ENCODE measurements at regions not wholly inside any gene's neighbourhood (a gene's known extent, or its start where the extent isn't known, plus 50 kb on each side); places are given as distances from the start of the nearest gene placed in this dataset.
"Not testable (repeated sequence)": the region's sequence is repeated elsewhere in the genome, so short reads cannot be mapped to it uniquely, and the experiment has no call there.

DNA sequence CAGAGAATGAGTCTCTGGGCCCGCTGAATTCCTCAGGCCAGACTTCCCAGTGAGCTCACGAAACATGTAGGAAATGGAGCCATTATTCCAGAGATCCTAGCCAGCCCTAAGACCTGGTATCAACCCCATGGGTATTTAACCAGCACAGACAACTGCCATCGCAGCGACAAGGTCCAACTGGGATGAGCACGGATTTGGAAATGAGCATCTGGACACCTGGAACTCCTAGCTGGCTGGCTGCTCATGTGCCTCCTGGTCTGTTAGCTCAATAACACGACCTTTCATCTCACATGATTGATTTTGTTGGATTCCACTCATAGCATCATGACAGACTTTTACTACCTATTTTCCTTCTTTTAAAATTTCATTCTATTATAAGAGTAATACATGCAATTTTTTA lies 51.0 kb downstream of the POU3F3 start:
- DNase-seq (ENCODE audit: low spot score): no peak

- no peak for DNase-seq (ENCODE audit: low spot score)
Measured at GRCh38 chr2:104909317-104909716, 55.4 kb downstream of the POU3F3 start.

DNA sequence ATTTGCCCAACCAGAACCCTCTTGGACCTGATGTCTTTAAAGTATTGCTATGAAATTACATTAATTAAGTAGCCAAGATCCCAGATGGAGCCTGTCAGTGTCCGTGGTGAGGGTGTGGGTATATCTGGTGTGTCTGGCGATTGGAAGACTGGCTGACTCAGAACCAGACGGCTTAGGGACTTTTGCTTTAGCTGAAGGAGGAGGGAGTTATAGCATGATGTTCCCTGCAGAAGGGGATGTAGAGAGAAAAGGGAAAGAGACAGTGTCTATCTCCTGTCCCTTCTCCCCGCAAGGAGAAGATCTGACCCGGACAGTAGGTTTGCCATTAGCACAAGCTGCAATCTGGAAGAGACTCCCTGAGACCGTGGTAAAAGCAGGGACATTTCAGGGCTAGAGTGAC lies 60.6 kb downstream of the POU3F3 start:
- no peak for DNase-seq (ENCODE audit: low spot score)

DNA sequence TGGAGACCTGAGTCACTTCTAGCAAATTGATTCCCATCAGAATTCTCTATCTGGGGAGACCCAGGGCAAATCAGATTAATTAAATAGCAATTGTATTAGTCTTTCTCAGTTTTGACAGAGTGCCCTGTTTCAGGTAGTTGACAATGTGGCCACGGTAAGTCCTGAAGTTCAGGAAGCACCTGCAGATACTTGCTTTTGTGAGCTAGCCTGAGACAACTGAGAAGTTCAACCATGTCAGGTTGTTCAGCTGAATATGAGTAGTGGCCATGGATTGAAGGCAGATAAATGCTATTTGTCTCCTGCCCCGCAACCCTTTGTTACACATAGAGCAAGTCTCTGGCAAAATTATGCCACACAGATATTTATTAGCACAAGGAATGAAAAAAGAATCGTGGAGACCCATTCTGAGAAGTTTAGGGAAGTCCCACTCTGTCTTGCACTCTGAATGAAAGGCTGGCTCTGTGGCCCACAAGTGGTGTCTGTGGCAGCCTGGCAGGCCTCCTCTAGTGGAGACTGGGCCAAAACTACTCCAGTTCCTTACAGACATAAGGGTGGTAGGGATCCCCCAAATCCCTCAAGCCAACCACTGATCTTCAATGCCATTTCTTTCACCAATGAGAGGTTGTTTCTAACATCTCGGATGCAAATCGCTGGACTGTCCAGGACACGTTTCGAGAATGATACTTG lies 61.3 kb downstream of the POU3F3 start:
- DNase-seq (ENCODE audit: low spot score): no peak

DNA sequence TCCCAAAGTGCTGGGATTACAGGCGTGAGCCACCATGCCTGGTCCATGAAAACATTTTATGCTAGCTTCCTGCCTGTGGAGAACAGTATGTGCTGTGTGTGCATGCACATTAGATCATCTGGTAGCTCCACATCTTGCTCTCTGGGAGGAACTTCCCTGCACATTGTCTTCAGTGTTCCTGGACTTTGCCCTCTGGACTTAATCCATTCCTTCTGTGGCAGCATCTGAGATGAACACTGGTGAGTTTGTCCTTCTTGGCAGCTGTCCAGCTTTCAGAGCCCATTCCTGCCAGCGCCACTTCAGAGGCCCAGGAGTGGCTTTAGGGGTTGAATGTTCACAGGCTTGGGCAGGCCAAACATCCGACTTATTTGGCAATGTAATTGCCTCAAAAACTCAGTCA lies 65.2 kb downstream of the POU3F3 start:
- no peak for DNase-seq (ENCODE audit: low spot score)

DNA sequence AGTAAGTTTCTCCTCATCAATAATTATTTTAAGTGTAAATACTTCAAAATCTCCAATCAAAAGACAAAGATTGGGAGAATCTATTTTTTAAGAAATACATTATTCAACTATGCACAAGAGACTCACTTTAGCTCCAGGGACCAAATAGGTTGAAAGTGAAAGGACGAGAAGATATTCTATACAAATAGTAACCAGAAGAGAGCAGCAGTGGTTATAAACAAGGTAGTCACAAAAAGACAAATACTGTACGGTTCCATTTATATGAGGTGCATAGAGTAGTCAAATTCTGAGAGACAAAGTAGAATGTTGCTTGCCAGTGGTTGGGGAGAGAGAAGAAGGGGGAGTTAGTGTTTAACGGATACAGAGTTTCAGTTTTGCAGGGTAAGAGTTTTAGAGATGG lies 69.8 kb downstream of the POU3F3 start:
- DNase-seq (ENCODE audit: low spot score): no peak

GRCh38 chr2:104929663-104930062 lies 75.7 kb downstream of the POU3F3 start:
- no peak for DNase-seq (ENCODE audit: low spot score)

DNA sequence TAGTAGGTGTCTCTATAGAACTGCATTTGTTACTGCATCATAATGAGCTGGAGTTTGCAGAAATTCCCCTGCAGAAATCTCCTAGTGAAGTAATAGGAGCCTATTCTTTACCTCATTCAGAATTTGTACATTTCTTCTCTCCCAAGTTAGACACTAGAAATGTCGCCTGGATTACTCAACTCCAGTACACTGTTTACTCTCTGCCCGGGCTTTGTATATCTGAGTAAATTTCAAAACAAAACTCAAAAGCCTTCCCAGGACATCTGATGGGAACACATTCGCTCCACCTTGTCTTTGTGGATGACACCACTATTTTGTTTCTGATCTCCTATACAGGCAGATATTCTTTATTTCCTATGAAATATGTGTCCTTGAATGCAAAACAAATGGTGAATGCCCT lies 76.8 kb downstream of the POU3F3 start:
- DNase-seq (ENCODE audit: low spot score): no peak

GRCh38 chr2:104932243-104932642 lies 78.3 kb downstream of the POU3F3 start:
- no peak for DNase-seq (ENCODE audit: low spot score)

GRCh38 chr2:104933151-104933917 lies 79.4 kb downstream of the POU3F3 start:
- DNase-seq (ENCODE audit: low spot score): no peak

GRCh38 chr2:104936527-104936926 lies 82.6 kb downstream of the POU3F3 start:
- no peak for DNase-seq (ENCODE audit: low spot score)

DNA sequence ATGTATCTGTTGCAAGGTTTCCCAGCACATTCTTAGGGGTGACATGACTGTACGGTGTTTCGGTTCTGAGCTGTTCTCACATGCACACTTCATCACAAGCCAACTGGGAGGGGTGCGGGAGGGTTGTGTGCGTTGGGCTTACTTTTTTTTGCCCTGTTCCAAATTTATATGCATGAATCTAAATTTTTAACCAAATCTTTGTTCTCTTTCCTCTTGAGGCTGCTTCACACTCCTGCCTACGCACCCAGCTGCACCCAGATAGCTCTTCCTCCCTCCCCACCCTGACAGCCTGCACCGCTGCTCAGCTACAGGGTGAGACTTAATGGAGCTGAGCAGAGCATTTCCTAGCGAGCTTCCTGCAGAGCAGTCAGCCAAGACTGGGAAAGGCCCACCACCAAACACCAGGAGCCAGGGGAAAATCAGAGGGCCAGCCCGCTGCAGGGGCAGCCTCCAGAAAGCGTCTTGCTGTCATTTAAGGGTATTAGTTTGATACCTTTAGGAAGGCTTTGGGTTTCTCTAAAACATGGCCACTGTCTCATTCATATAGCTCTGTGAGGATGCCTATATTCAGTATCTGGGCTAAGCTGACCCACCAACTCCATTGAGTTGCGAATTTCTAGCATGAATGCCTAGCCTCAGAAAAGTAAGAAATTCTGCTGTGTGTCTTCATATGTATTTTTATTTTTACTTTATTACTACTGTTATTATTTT lies 84.5 kb downstream of the POU3F3 start:
- no peak for DNase-seq (ENCODE audit: low spot score)

DNA sequence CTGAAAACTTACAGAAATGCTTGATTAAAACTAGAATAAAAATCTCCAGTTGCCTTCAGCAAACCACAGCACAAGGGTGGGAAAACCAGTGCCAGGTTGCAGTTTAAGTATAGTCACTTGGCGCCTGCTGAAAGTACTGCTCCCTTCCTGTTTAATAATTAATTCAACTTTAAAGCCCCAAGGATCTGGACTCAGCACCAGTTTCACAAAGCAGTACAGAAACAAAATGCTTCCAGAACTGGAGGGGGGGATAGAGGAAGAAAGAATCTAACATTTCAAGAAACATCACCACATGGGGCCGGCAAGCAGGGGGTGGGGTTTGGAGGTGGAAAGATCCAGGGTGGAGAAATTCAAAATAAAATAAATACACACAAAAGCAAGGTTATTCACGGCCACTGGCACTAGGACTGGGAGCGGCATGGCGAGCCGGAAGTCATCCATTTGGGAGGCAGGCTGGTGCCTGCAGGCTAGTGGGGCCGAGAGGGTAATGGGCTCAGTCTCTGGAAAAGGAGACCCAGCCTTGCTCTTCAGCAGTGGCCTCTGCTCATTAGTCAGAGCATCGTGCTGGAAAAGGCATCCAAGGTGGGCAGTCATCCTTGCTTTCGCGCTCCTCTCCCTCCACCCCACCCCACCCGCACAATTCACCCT lies 85.8 kb downstream of the POU3F3 start:
- DNase-seq (ENCODE audit: low spot score): no peak

DNA sequence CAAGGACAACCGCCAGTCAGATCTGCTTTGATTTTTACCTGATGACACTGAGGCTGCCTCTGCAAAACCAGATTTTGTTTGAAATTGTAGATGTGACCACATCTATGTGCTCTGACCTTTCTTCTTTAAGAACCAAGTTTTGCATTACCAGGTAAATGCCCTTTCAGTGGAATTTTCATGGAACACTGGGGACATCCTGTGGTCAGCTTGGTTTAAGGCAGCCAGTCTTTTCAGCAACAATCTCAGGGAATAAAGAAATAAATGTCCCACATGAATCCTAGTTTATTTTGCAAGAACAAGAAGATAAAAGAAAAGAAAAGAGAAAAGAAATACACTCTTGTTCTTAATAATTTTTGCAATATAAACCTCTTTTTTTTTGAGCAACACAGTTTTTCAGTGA lies 90.6 kb downstream of the POU3F3 start:
- DNase-seq (ENCODE audit: low spot score): no peak

DNA sequence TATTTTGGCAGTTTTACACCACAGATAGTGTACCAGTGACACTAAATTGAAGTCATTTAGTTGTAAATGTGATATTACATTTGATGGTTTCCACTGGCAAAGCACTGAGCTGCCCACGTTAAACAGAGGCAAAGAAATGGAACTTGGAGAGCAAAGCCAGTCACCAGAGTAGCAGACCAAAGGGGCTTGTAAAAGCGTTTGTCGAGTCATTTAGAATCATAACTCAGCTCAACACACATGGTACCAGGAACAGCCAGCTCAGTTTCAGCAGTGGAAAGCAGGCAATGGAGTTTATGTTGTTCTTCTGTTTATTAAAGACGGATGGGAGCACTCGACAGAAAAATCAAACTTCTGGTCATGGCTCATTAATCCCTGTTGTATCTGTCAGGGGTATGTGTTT lies 91.2 kb downstream of the POU3F3 start:
- no peak for DNase-seq (ENCODE audit: low spot score)

DNA sequence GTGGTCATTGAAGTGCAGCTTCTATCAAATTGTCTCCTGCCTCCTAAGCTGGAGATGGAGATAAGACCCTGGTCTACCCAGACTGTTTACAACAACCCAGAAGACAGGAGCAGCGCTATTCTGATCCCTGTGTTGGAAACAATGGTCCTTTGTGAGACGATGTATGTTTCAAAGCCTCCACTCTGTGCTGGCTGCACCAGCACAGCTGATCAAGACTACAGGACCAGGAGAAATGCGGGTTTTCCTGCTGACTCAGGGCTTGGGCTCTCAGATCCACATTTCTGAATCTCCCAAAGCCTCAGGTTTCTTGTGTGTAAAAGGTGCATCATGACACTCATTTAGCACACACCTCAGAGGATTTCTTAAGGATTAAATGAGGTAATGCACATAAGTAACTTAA lies 92.0 kb downstream of the POU3F3 start:
- no peak for DNase-seq (ENCODE audit: low spot score)

DNA sequence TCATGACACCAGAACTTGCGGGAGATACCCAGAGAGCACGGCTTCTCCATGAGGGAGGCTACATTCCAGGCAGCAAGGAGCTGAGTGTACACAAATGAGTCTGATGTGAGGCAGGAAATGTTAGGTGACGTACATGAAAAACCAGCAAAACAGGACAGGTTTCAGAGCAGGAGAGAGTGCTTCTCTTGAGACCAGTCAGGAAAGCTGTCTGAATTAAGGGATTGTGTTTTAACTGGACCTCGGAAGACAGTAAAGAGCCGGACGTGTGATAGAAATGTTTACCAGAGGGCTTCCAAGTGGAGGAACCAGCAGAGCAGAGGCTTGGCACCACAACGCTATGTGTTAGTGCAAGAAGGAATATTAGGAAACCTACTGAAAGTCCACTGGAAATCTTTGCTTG lies 90.4 kb upstream of the MRPS9 start:
- DNase-seq (ENCODE audit: low spot score): not testable (repeated sequence)

DNA sequence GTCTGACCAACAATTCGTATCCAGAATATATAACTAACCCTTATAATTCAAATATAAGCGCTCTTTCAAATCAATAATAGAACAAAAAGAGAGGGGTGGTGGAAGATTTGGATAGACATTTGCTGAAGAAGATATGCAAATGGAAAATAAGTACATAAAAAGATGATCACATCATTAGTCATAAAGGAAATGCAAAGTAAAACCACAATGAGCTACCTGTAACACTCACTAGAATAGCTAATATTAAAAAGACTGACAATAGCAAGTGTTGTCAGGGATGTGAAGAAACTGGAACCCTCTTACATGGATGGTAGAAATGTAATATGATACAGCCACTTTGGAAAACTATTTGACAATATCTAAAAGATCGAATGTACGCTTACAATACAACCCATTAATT lies 84.9 kb upstream of the MRPS9 start:
- DNase-seq (ENCODE audit: low spot score): no peak

DNA sequence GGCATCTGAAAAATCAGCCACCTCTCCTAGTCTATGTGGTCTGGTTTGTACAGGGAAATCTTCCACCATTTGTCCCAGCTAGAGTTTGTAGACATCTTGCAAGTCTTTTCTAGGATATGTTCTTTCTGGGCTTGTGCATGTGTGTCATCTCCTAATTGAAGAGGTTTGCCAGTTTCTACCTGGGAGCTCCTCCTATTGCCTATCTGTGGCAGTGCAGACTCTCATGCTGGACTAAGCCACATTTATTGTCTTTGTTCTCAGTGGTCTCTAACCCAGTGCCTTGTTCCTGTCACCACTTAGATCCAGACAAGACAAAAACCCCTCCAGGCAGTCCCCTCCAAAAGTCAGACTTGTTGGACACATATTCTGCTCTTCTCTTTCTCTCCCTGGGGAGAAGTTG lies 72.0 kb upstream of the MRPS9 start:
- no peak for DNase-seq (ENCODE audit: low spot score)

GRCh38 chr2:104969564-104969963 lies 68.3 kb upstream of the MRPS9 start:
- no peak for DNase-seq (ENCODE audit: low spot score)

GRCh38 chr2:104975371-104975770 lies 62.5 kb upstream of the MRPS9 start:
- no peak for DNase-seq (ENCODE audit: low spot score)

- DNase-seq (ENCODE audit: low spot score): no peak
Measured at GRCh38 chr2:104975851-104976250, 62.0 kb upstream of the MRPS9 start.

All from D341Med (cell line).